Neuronal stem cell (in vitro differentiated cells): ENCODE measurements at regions not wholly inside any gene's neighbourhood (a gene's known extent, or its start where the extent isn't known, plus 50 kb on each side); places are given as distances from the start of the nearest gene placed in this dataset.

ENCODE experiments used
- DNase-seq: peaks from one replicate; pipeline ENCODE4 v3.0.0-alpha.2; 2013; ENCODE audit warnings: low spot score
- H2AFZ ChIP-seq: one replicate; pipeline ENCODE4 v1.6.1; 2013; ENCODE audit warnings: mild to moderate bottlenecking, low read length, inconsistent platforms
- H2AK5ac ChIP-seq: 2 replicates; pipeline ENCODE4 v1.6.1; 2013; ENCODE audit warnings: low read depth, mild to moderate bottlenecking, inconsistent platforms, low read length, moderate library complexity, mixed read lengths
- H2BK120ac ChIP-seq: 2 replicates; pipeline ENCODE4 v1.6.1; 2013; ENCODE audit warnings: low read depth, mild to moderate bottlenecking, inconsistent platforms, low read length, moderate library complexity, mixed read lengths
- H2BK12ac ChIP-seq: one replicate; pipeline ENCODE4 v1.6.1; 2013; ENCODE audit warnings: low read length, inconsistent platforms
- H2BK15ac ChIP-seq: 2 replicates; pipeline ENCODE4 v1.6.1; 2013; ENCODE audit warnings: mild to moderate bottlenecking, low read length, inconsistent platforms, mixed read lengths
- H2BK5ac ChIP-seq: one replicate; pipeline ENCODE4 v1.6.1; 2013; ENCODE audit warnings: inconsistent platforms, mild to moderate bottlenecking, low read length, moderate library complexity
- H3K14ac ChIP-seq: one replicate; pipeline ENCODE4 v1.6.1; 2013; ENCODE audit warnings: low read length, inconsistent platforms
- H3K18ac ChIP-seq: 2 replicates; pipeline ENCODE4 v1.6.1; 2013; ENCODE audit warnings: low read length, inconsistent platforms
- H3K23ac ChIP-seq: 2 replicates; pipeline ENCODE4 v1.6.1; 2013; ENCODE audit warnings: low read depth, mild to moderate bottlenecking, mixed read lengths, low read length, inconsistent platforms; ENCODE audit not compliant: poor library complexity
- H3K27ac ChIP-seq: replicated peaks from 3 replicates; pipeline ENCODE4 v1.5.1; 2013; ENCODE audit warnings: low read length, inconsistent platforms
- H3K27me3 ChIP-seq, 3 experiments: 2 replicates each; pipeline ENCODE4 v1.6.1; 2013; ENCODE audit warnings: low read length in 3 of 3, mild to moderate bottlenecking in 2 of 3, inconsistent platforms in 1 of 3, low read depth in 1 of 3, mixed read lengths in 1 of 3, moderate library complexity in 1 of 3; ENCODE audit not compliant: control insufficient read depth in 3 of 3, insufficient read depth in 3 of 3
- H3K36me3 ChIP-seq, 2 donors: replicated peaks in 1 of 2; 2 replicates each; pipeline ENCODE4 v1.6.1; 2013; ENCODE audit warnings: low read length in 2 of 2; ENCODE audit not compliant: control insufficient read depth in 2 of 2, insufficient read depth in 2 of 2
- H3K4ac ChIP-seq: 2 replicates; pipeline ENCODE4 v1.6.1; 2013; ENCODE audit warnings: inconsistent platforms, mild to moderate bottlenecking, low read length, moderate library complexity
- H3K4me1 ChIP-seq, 2 donors: 1 replicate in 1 of 2; 2 replicates in 1 of 2; pipeline ENCODE4 v1.6.1; 2013; ENCODE audit warnings: low read length in 2 of 2, low read depth in 1 of 2; ENCODE audit not compliant: control insufficient read depth in 2 of 2, insufficient read depth in 1 of 2
- H3K4me2 ChIP-seq: one replicate; pipeline ENCODE4 v1.6.1; 2013; ENCODE audit warnings: mild to moderate bottlenecking, low read length, inconsistent platforms; ENCODE audit not compliant: insufficient read depth, poor library complexity, severe bottlenecking
- H3K4me3 ChIP-seq, 2 donors: 2 replicates each; pipeline ENCODE4 v1.5.1; 2013; ENCODE audit warnings: low read length in 2 of 2, mild to moderate bottlenecking in 2 of 2, inconsistent platforms in 1 of 2, moderate library complexity in 1 of 2
- H3K79me1 ChIP-seq: one replicate; pipeline ENCODE4 v1.6.1; 2013; ENCODE audit warnings: low read depth, mild to moderate bottlenecking, inconsistent platforms, low read length, moderate library complexity
- H3K9ac ChIP-seq: one replicate; pipeline ENCODE4 v1.6.1; 2013; ENCODE audit warnings: mild to moderate bottlenecking, low read depth, low read length, inconsistent platforms; ENCODE audit not compliant: poor library complexity
- H3K9me3 ChIP-seq, 2 donors: replicated peaks in 1 of 2; 2 replicates each; pipeline versions ENCODE3 to v1.6.1; 2013; ENCODE audit warnings: low read length in 2 of 2, mild to moderate bottlenecking in 2 of 2, inconsistent platforms in 1 of 2, low read depth in 1 of 2, mixed read lengths in 1 of 2, moderate library complexity in 1 of 2; ENCODE audit not compliant: control insufficient read depth in 2 of 2, insufficient read depth in 1 of 2
- H4K8ac ChIP-seq: one replicate; pipeline ENCODE4 v1.6.1; 2013; ENCODE audit warnings: low read depth, mild to moderate bottlenecking, inconsistent platforms, low read length, moderate library complexity
- H4K91ac ChIP-seq: one replicate; pipeline ENCODE4 v1.6.1; 2013; ENCODE audit warnings: low read length, low read depth, mild to moderate bottlenecking, inconsistent platforms; ENCODE audit not compliant: poor library complexity
- WGBS, 2 donors: extraction: QIAGEN DNeasy Blood & Tissue Kit; methylation state at CpG; one replicate each; pipeline ENCODE4 v1.1.7; 2013; ENCODE audit warnings: missing lambda C conversion rate in 2 of 2, mixed read lengths in 1 of 2; ENCODE audit not compliant: insufficient read length in 2 of 2, insufficient replicate concordance in 1 of 2; ENCODE audit errors: extremely low coverage in 2 of 2; 5-methylcytosine and 5-hydroxymethylcytosine counted together

DNA sequence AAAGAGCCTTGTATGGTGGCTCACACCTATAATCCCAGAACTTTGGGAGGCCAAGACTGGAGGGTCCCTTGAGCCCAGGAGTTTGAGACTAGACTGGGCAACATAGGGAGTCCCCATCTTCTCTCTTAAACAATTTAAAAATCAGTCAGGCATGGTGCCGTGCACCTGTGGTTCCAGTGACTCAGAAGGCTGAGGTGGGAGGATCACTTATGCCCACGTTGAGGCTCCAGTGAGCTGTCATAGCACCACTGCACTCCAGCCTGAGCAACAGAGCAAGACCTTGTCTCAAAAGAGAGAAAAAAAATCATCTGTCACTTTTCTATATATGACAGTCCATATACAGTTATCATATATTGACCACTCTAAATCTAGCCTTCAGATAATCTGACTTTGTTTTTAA is 658.3 kb downstream of the LTN1 start:
- no peaks in the 10 kb centered on the region for H3K9me3 ChIP-seq
- no peak overlapping the region for H3K23ac ChIP-seq
- no peak overlapping the region for H3K9ac ChIP-seq
- DNase-seq: no peak
- no peaks in the 10 kb centered on the region for H3K36me3 ChIP-seq
- H3K79me1 ChIP-seq: no peaks in the 10 kb centered on the region
- H2AFZ ChIP-seq: no peak overlapping the region
- H3K27ac ChIP-seq: no peak overlapping the region
- H3K18ac ChIP-seq: no peak overlapping the region
- H2BK5ac ChIP-seq: no peak overlapping the region
- H2BK12ac ChIP-seq: no peak overlapping the region
- no peak overlapping the region for H3K4ac ChIP-seq
- no CpG with 5 or more reads among the region's 2 CpGs for WGBS, 2 donors
- H3K4me1 ChIP-seq: no peaks in the 10 kb centered on the region
- H3K27me3 ChIP-seq: no peaks in the 10 kb centered on the region
- H2BK15ac ChIP-seq: no peak overlapping the region
- no peak overlapping the region for H4K8ac ChIP-seq
- H3K14ac ChIP-seq: no peak overlapping the region
- no peak overlapping the region for H3K4me2 ChIP-seq
- H4K91ac ChIP-seq: no peak overlapping the region
- H3K4me3 ChIP-seq: no peak overlapping the region
- H2BK120ac ChIP-seq: no peak overlapping the region
- no peak overlapping the region for H2AK5ac ChIP-seq

DNA sequence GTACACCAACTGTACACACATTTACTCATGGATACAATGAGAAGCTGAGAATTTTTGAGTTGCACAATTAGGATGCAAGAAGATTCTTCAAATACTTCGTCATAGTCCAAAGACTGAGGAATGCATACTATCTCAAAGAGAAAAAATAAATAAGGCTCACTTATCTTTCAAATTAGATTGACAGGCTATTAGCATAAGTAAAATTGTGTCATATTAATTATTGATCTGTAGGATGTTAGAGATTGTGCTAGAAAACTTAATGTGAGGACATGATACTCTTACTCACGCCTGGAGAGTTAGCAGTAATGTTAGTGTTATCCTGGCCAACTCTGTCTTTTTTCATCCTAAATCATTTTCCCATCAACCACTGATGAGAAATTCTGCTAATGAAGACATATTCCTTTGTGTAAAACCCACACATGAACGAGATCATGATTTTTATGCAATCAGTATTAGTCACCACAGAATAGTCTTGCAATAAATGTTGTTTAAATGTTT is 659.0 kb downstream of the LTN1 start:
- Histone ChIP-seq H3K4me2 (no peak overlapping the region), H4K8ac (no peak overlapping the region), H3K9me3 (no peaks in the 10 kb centered on the region), H3K14ac (no peak overlapping the region), H3K27ac (no peak overlapping the region), H3K18ac (no peak overlapping the region), H3K4me1 (no peaks in the 10 kb centered on the region), H2AK5ac (no peak overlapping the region), H2AFZ (no peak overlapping the region), H2BK15ac (no peak overlapping the region), H3K9ac (no peak overlapping the region), H2BK5ac (no peak overlapping the region), H3K27me3 (no peaks in the 10 kb centered on the region), H3K4me3 (no peak overlapping the region), H3K36me3 (no peaks in the 10 kb centered on the region), H2BK12ac (no peak overlapping the region), H3K79me1 (no peaks in the 10 kb centered on the region), H2BK120ac (no peak overlapping the region), H3K4ac (no peak overlapping the region), H3K23ac (no peak overlapping the region), H4K91ac (no peak overlapping the region)
- no CpG with 5 or more reads among the region's 3 CpGs for WGBS, 2 donors
- no peak for DNase-seq

DNA sequence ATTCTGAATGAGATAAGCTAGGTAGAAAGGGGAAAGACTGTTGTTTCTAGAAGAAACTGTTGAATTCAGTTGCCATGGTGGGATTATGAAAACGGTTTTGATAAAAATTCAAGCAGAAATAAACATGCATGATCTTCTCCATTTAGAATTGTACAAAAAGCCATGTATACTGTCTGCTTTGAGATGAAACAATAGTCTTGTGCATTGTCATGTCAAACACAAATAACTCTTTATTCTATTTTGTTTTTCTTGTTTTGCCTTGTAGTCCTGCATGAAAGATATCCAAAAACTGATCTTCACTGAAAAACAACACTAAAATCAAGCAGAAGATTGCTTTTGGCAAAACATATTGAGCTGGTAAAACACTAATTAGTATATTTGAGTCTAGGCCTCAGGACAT is 659.9 kb downstream of the LTN1 start:
- H4K8ac ChIP-seq: no peak overlapping the region
- H3K27ac ChIP-seq: no peak overlapping the region
- no peak overlapping the region for H3K14ac ChIP-seq
- no CpG with 5 or more reads among the region's 1 CpG for WGBS, 2 donors
- no peaks in the 10 kb centered on the region for H3K9me3 ChIP-seq
- no peak overlapping the region for H3K4me3 ChIP-seq
- no peak overlapping the region for H2AK5ac ChIP-seq
- H2BK12ac ChIP-seq: no peak overlapping the region
- H2BK15ac ChIP-seq: no peak overlapping the region
- H3K79me1 ChIP-seq: no peaks in the 10 kb centered on the region
- H3K23ac ChIP-seq: no peak overlapping the region
- no peak overlapping the region for H3K18ac ChIP-seq
- no peaks in the 10 kb centered on the region for H3K27me3 ChIP-seq
- H2BK120ac ChIP-seq: no peak overlapping the region
- no peak overlapping the region for H2AFZ ChIP-seq
- no peak overlapping the region for H4K91ac ChIP-seq
- H3K4me1 ChIP-seq: no peaks in the 10 kb centered on the region
- no peak for DNase-seq
- H3K36me3 ChIP-seq: no peaks in the 10 kb centered on the region
- no peak overlapping the region for H3K4me2 ChIP-seq
- H3K4ac ChIP-seq: no peak overlapping the region
- H3K9ac ChIP-seq: no peak overlapping the region
- no peak overlapping the region for H2BK5ac ChIP-seq

DNA sequence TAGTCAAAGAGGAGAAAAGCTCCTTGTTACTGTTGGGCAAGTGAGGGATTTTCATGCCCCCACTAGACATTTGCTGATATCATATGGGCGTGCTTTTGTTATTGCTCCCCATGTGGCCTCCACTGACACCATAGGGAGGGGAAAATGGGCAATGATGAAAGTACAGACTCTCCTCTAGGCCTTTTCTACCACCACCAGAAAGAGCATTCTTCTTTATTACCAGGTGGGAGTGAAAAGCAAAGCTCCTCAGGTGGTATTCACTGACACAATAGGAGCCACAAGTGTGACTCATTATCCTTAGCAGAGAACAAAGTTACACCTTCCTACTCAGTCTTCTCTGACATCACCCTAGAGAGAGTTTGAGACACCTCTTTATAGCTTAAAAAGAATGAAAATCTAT is 667.1 kb downstream of the LTN1 start:
- Histone ChIP-seq H3K79me1 (no peaks in the 10 kb centered on the region), H4K8ac (no peak overlapping the region), H3K27ac (no peak overlapping the region), H3K4ac (no peak overlapping the region), H3K23ac (no peak overlapping the region), H2AFZ (no peak overlapping the region), H4K91ac (no peak overlapping the region), H2BK5ac (no peak overlapping the region), H3K18ac (no peak overlapping the region), H3K4me2 (no peak overlapping the region), H3K9ac (no peak overlapping the region), H2BK15ac (no peak overlapping the region), H2BK120ac (no peak overlapping the region), H3K4me1 (no peaks in the 10 kb centered on the region), H2AK5ac (no peak overlapping the region), H3K36me3 (no peaks in the 10 kb centered on the region), H3K14ac (no peak overlapping the region), H3K4me3 (no peak overlapping the region), H3K9me3 (no peaks in the 10 kb centered on the region), H3K27me3 (no peaks in the 10 kb centered on the region), H2BK12ac (no peak overlapping the region)
- WGBS, 2 donors: no CpG with 5 or more reads among the region's 1 CpG
- no peak for DNase-seq
